Ishikawa (cell line): ENCODE measurements at regions not wholly inside any gene's neighbourhood (a gene's known extent, or its start where the extent isn't known, plus 50 kb on each side); places are given as distances from the start of the nearest gene placed in this dataset.

Experiments used
- EP300 ChIP-seq: IDR thresholded peaks from 2 replicates; pipeline ENCODE4 v1.6.1; 2012; ENCODE audit warnings: borderline replicate concordance
- TCF12 ChIP-seq: IDR thresholded peaks from 2 replicates; pipeline ENCODE4 v1.6.1; 2012; ENCODE audit warnings: low read depth
- TF ChIP-seq, protein P1 (sequence below): IDR thresholded peaks from 2 replicates; pipeline ENCODE4 v1.6.1; 2012; ENCODE audit warnings: low read depth, mild to moderate bottlenecking

DNA sequence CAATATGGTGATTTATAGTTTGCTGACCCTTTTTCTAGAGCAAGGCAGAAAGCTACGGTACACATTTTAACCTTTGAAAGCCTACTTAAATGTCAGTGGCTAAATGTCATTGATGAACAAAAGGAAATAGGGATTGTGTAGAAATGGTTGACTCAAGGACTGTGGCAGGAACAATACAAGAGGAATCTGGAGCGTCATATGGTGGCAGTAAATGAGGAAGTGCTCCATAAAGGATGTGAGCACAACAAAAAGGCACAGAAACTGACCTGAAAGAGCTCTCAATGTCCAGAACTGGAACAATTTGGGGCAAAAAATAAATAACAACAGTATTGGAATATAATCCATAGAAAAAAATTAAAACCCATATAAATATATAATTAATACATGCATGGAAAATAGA is 443.9 kb upstream of the VRK2 start:
- TF ChIP-seq TCF12, result no peak
- TF ChIP-seq, protein P1, sequence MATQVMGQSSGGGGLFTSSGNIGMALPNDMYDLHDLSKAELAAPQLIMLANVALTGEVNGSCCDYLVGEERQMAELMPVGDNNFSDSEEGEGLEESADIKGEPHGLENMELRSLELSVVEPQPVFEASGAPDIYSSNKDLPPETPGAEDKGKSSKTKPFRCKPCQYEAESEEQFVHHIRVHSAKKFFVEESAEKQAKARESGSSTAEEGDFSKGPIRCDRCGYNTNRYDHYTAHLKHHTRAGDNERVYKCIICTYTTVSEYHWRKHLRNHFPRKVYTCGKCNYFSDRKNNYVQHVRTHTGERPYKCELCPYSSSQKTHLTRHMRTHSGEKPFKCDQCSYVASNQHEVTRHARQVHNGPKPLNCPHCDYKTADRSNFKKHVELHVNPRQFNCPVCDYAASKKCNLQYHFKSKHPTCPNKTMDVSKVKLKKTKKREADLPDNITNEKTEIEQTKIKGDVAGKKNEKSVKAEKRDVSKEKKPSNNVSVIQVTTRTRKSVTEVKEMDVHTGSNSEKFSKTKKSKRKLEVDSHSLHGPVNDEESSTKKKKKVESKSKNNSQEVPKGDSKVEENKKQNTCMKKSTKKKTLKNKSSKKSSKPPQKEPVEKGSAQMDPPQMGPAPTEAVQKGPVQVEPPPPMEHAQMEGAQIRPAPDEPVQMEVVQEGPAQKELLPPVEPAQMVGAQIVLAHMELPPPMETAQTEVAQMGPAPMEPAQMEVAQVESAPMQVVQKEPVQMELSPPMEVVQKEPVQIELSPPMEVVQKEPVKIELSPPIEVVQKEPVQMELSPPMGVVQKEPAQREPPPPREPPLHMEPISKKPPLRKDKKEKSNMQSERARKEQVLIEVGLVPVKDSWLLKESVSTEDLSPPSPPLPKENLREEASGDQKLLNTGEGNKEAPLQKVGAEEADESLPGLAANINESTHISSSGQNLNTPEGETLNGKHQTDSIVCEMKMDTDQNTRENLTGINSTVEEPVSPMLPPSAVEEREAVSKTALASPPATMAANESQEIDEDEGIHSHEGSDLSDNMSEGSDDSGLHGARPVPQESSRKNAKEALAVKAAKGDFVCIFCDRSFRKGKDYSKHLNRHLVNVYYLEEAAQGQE, result no peak
- no peak for TF ChIP-seq EP300
